HG02981 (cell line): ENCODE measurements at regions not wholly inside any gene's neighbourhood (a gene's known extent, or its start where the extent isn't known, plus 50 kb on each side); places are given as distances from the start of the nearest gene placed in this dataset.
"Not testable (repeated sequence)": the region's sequence is repeated elsewhere in the genome, so short reads cannot be mapped to it uniquely, and the experiment has no call there.

Experiments
- ATAC-seq: cut with Tn5 transposase; IDR thresholded peaks from one replicate; pipeline ENCODE4 v1.9.1; 2021; ENCODE audit warnings: mild to moderate bottlenecking, moderate library complexity; ENCODE audit not compliant: unreplicated experiment

- ATAC-seq, result no peak
Observed at GRCh38 chr12:92987362-92987761, 58.3 kb upstream of the EEA1 start.

- peak; percentile 84 for ATAC-seq
Observed at GRCh38 chr12:92987846-92988621, 58.9 kb upstream of the EEA1 start.

- no peak for ATAC-seq
Observed at GRCh38 chr12:92988622-92989130, 59.6 kb upstream of the EEA1 start.

- ATAC-seq, result no peak
Observed at GRCh38 chr12:92989715-92990484, 60.8 kb upstream of the EEA1 start.

GRCh38 chr12:92991134-92991533, 62.0 kb upstream of the EEA1 start:
- ATAC-seq, result no peak

- no peak for ATAC-seq
Observed at GRCh38 chr12:92992041-92992440, 62.9 kb upstream of the EEA1 start.

- no peak for ATAC-seq
Observed at GRCh38 chr12:92993259-92993658, 64.2 kb upstream of the EEA1 start.

GRCh38 chr12:92995258-92995903, 66.3 kb upstream of the EEA1 start:
- ATAC-seq, result peak; percentile 73

- ATAC-seq, result no peak
Observed at GRCh38 chr12:93000026-93000425, 70.9 kb upstream of the EEA1 start.

GRCh38 chr12:93001407-93001806, 72.3 kb upstream of the EEA1 start:
- ATAC-seq, result no peak

GRCh38 chr12:93002293-93003054, 73.4 kb upstream of the EEA1 start:
- no peak for ATAC-seq

GRCh38 chr12:93003531-93004239, 74.6 kb upstream of the EEA1 start:
- no peak for ATAC-seq

- ATAC-seq, result no peak
Observed at GRCh38 chr12:93005928-93006392, 76.9 kb upstream of the EEA1 start.

- ATAC-seq, result no peak
Observed at GRCh38 chr12:93006471-93007208, 77.5 kb upstream of the EEA1 start.

GRCh38 chr12:93007544-93007943, 78.4 kb upstream of the EEA1 start:
- no peak for ATAC-seq

GRCh38 chr12:93008044-93008778, 79.1 kb upstream of the EEA1 start:
- peak; percentile 89 for ATAC-seq

- not testable (repeated sequence) for ATAC-seq
Observed at GRCh38 chr12:93008880-93009279, 79.8 kb upstream of the EEA1 start.

- no peak for ATAC-seq
Observed at GRCh38 chr12:93009533-93009932, 80.4 kb upstream of the EEA1 start.

- no peak for ATAC-seq
Observed at GRCh38 chr12:93010461-93010860, 81.4 kb upstream of the EEA1 start.
